ENCODE measurements at regions not wholly inside any gene's neighbourhood (a gene's known extent, or its start where the extent isn't known, plus 50 kb on each side); places are given as distances from the start of the nearest gene placed in this dataset.

GRCh38 chr1:220336391-220337031 is 64.3 kb upstream of the RAB3GAP2 start:
- no peak overlapping the region for H3K4me3 Mint-ChIP-seq
- H3K9me3 Mint-ChIP-seq: peaks cover 0 to 1% (median 0%) of the 10 kb centered on the region in 6 donors
- H3K36me3 Mint-ChIP-seq: no peaks in the 10 kb centered on the region
- H3K4me1 Mint-ChIP-seq: no peaks in the 10 kb centered on the region
- H3K27me3 Mint-ChIP-seq (ENCODE audit: low read depth in 3 of 3): peaks cover 0 to 4% (median 0%) of the 10 kb centered on the region in 3 donors
- no peak overlapping the region for H3K27ac Mint-ChIP-seq
- no peak for DNase-seq

GRCh38 chr1:220335668-220336067 is 63.4 kb upstream of the RAB3GAP2 start:
- no peak overlapping the region for H3K4me3 Mint-ChIP-seq
- no peaks in the 10 kb centered on the region for H3K4me1 Mint-ChIP-seq
- H3K27ac Mint-ChIP-seq: no peak overlapping the region
- no peaks in the 10 kb centered on the region for H3K36me3 Mint-ChIP-seq
- H3K27me3 Mint-ChIP-seq (ENCODE audit: low read depth in 3 of 3): peaks cover 0 to 2% (median 0%) of the 10 kb centered on the region in 3 donors
- no peaks in the 10 kb centered on the region for H3K9me3 Mint-ChIP-seq
- no peak for DNase-seq

DNA sequence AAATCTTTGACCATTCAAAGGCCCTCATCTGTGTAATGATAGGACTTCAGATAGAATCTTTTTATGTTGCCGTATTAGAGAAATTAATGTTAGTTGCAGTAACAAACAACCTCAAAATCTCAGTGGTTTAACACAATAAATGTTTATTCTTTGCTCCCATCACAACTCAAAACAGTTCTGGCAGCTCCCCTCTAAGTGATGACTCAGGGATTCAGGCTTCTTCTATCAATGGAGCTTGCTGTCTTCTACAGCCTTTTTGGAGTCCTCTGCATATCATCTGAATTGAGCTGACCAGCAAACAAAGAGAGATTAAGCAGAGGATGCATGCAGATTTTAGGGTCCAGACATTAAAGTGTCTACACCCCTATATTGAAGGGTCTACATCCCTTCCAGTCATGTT is 59.1 kb upstream of the RAB3GAP2 start:
- no peak for DNase-seq
- no peak overlapping the region for H3K4me3 Mint-ChIP-seq
- peaks cover 0 to 2% (median 0%) of the 10 kb centered on the region in 3 donors for H3K27me3 Mint-ChIP-seq (ENCODE audit: low read depth in 3 of 3)
- no peaks in the 10 kb centered on the region for H3K4me1 Mint-ChIP-seq
- H3K9me3 Mint-ChIP-seq: no peaks in the 10 kb centered on the region
- no peak overlapping the region for H3K27ac Mint-ChIP-seq
- H3K36me3 Mint-ChIP-seq: no peaks in the 10 kb centered on the region

- H3K27me3 Mint-ChIP-seq (ENCODE audit: low read depth in 3 of 3): peaks cover 0 to 2% (median 2%) of the 10 kb centered on the region in 3 donors
These were observed 58.0 kb upstream of the RAB3GAP2 start for GRCh38 chr1:220330265-220330664.

GRCh38 chr1:220327106-220327505 is 54.9 kb upstream of the RAB3GAP2 start:
- no peak overlapping the region for H3K4me3 Mint-ChIP-seq
- no peaks in the 10 kb centered on the region for H3K36me3 Mint-ChIP-seq
- H3K9me3 Mint-ChIP-seq: no peaks in the 10 kb centered on the region
- peaks cover 0 to 4% (median 2%) of the 10 kb centered on the region in 3 donors for H3K27me3 Mint-ChIP-seq (ENCODE audit: low read depth in 3 of 3)
- H3K27ac Mint-ChIP-seq: no peak overlapping the region
- no peak for DNase-seq
- no peaks in the 10 kb centered on the region for H3K4me1 Mint-ChIP-seq

More at GRCh38 chr1:220330265-220330664, 58.0 kb upstream of the RAB3GAP2 start:
- H3K4me1 Mint-ChIP-seq: no peaks in the 10 kb centered on the region
- no peak for DNase-seq
- H3K36me3 Mint-ChIP-seq: no peaks in the 10 kb centered on the region
- H3K27ac Mint-ChIP-seq: no peak overlapping the region
- no peak overlapping the region for H3K4me3 Mint-ChIP-seq
- no peaks in the 10 kb centered on the region for H3K9me3 Mint-ChIP-seq

DNA sequence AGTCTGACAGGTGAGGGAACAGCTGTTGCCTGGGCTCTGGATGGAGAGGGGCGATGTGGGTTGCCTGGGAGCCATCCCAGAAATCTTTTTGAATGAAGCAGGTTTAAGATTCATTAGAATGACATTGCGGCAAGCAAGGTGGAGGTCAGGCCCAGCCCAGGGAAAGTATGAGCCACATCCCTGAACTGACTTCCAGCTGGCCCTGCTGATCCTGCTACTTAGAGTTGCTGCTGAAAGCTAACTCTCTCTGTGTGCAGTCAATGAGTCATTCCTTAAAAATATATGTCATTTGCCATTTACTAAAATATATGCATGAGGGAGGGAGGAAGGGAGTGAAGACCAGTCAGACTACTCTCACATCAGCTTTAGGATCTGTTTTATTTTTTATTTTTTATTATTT is 54.3 kb upstream of the RAB3GAP2 start:
- H3K4me3 Mint-ChIP-seq: no peak overlapping the region
- H3K27me3 Mint-ChIP-seq (ENCODE audit: low read depth in 3 of 3): peaks cover 0 to 4% (median 2%) of the 10 kb centered on the region in 3 donors
- DNase-seq: no peak
- H3K27ac Mint-ChIP-seq: no peak overlapping the region
- H3K4me1 Mint-ChIP-seq: no peaks in the 10 kb centered on the region
- no peaks in the 10 kb centered on the region for H3K36me3 Mint-ChIP-seq
- H3K9me3 Mint-ChIP-seq: no peaks in the 10 kb centered on the region

DNA sequence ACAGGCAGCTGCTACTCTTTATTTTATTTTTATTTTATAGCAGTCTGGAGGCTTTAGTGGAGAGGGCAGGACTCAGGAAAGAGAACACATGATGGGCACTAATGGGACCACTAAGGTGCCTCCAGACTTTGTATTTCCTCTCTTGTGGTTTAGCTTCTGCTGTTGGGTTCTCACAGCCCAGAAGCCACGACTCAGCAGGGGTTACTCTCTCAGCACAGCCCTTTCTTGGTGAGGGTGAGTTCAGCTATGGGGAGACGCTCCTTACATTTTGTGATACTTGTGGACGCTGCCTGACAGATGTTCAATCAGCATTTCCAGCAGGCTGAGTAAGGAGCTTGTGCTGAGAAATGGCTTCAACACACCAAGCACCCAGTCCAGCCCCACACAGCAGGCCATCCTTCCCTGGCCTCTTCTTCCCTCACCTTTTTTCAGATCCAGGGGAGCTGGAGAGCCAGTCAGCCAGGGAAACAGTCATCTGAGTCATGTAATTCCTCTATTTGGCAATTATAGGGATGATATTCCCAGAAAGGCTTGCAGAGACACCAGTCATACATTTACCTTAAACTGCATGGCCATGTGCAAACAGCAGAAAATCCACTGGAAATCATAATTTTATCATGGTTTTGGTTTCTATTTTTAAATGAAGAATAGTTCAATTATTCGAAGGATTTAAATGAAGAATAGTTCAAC is 53.2 kb upstream of the RAB3GAP2 start:
- H3K4me1 Mint-ChIP-seq: no peaks in the 10 kb centered on the region
- H3K27me3 Mint-ChIP-seq (ENCODE audit: low read depth in 3 of 3): peaks cover 0 to 4% (median 2%) of the 10 kb centered on the region in 3 donors
- no peaks in the 10 kb centered on the region for H3K36me3 Mint-ChIP-seq
- no peak for DNase-seq
- no peak overlapping the region for H3K4me3 Mint-ChIP-seq
- H3K9me3 Mint-ChIP-seq: no peaks in the 10 kb centered on the region
- H3K27ac Mint-ChIP-seq: no peak overlapping the region

DNA sequence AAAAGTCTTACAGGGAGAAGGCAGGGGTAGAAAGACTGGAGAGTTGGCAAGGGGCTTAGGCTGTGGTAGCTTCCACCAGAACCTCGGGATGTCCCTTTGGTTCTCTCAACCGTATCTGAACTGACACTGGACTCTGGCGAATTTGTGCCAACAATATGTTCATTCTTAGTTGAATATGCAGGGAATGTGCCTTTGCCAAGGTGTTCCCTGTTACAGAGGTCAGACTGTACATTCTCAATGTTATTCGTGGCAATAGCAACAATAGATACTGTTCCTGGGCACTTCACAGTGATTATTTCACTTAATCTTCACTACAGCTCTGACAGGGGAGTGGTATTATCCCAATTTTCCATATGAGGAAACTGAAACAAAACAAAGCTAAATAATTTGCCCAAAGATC is 51.5 kb upstream of the RAB3GAP2 start:
- Mint-ChIP-seq H3K27ac (no peak overlapping the region), H3K4me1 (no peaks in the 10 kb centered on the region), H3K27me3 (ENCODE audit: low read depth in 3 of 3) (peaks cover 0 to 5% (median 2%) of the 10 kb centered on the region in 3 donors)

GRCh38 chr1:220322570-220322969 is 50.3 kb upstream of the RAB3GAP2 start:
- Mint-ChIP-seq H3K4me1 (no peaks in the 10 kb centered on the region), H3K36me3 (no peaks in the 10 kb centered on the region), H3K4me3 (no peak overlapping the region), H3K9me3 (no peaks in the 10 kb centered on the region), H3K27ac (no peak overlapping the region), H3K27me3 (ENCODE audit: low read depth in 3 of 3) (peaks cover 0 to 5% (median 2%) of the 10 kb centered on the region in 3 donors)
- no peak for DNase-seq

More for the DNA sequence above, 51.5 kb upstream of the RAB3GAP2 start:
- DNase-seq: no peak
- Mint-ChIP-seq H3K36me3 (no peaks in the 10 kb centered on the region), H3K4me3 (no peak overlapping the region), H3K9me3 (no peaks in the 10 kb centered on the region)
